GM12891 (cell line): ENCODE measurements at regions not wholly inside any gene's neighbourhood (a gene's known extent, or its start where the extent isn't known, plus 50 kb on each side); places are given as distances from the start of the nearest gene placed in this dataset.

ENCODE experiments used
- POLR2A ChIP-seq: IDR thresholded peaks from 2 replicates; pipeline ENCODE4 v1.6.1; 2011; ENCODE audit warnings: low read depth, low read length, control low read depth
- TAF1 ChIP-seq: IDR thresholded peaks from 2 replicates; pipeline ENCODE4 v1.6.1; 2011; ENCODE audit warnings: low read depth, low read length, control low read depth

DNA sequence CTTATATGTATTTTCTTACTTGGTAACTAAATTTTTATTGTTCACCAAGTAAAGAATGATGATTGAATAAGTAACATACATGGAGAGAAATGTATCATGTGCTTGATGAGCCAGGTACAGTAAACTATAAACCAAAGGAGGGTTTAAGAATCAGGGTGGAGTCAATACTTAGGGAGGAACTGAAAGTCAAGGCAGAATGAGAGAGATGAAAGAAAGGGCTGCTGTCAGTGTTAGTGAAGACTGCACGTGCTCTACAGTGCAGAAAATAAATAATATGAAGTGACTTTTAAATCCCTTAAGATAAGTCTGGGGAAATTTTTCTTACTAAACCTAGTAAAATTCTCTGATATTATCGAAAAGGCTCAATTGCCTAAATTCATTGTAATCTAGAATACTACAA is 986.0 kb downstream of the DSC3 start:
- TF ChIP-seq TAF1 (no peak), POLR2A (no peak)
